ENCODE measurements at regions not wholly inside any gene's neighbourhood (a gene's known extent, or its start where the extent isn't known, plus 50 kb on each side); places are given as distances from the start of the nearest gene placed in this dataset.

- TF ChIP-seq FOXM1 (IDR thresholded peaks at IDR 0.05; ENCODE audit: borderline replicate concordance) (no peak), L3MBTL2 (conservative IDR thresholded peaks at IDR 0.05) (no peak), SUZ12 (IDR thresholded peaks at IDR 0.05) (no peak), ARNT (IDR thresholded peaks at IDR 0.05) (no peak), FOXK2 (IDR thresholded peaks at IDR 0.05) (no peak), ZNF384 (IDR thresholded peaks at IDR 0.05) (no peak), BHLHE40 (IDR thresholded peaks at IDR 0.05; ENCODE audit: borderline replicate concordance) (no peak), LEF1 (IDR thresholded peaks at IDR 0.05; ENCODE audit: borderline replicate concordance) (no peak), SP1 (IDR thresholded peaks at IDR 0.05) (no peak)
These were observed 2166.6 kb downstream of the TP53TG3F start for GRCh38 chr16:35626041-35626440.

Measured in HEK293T (cell line).